ENCODE measurements at regions not wholly inside any gene's neighbourhood (a gene's known extent, or its start where the extent isn't known, plus 50 kb on each side); places are given as distances from the start of the nearest gene placed in this dataset.

DNA sequence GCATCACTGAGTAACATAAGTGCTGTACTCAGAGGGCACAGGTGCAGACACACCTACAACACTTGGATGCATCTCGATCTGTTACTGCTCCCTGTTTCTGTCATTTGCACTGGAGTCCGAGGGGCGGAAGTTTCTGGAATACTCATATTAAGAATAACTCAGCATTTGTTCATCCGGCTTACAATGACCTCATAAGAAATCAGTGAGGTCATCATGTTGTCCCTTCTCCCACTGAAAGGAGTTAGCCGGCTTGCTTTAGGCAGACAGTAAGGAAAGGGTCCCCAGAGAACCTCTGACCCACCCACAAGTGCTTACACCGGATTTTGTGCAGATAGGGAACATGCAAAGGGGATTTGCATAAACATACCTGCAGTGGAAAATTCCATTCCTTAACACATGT is 344.7 kb downstream of the HAPSTR1 start:
- Histone ChIP-seq H3K36me3 (no peaks in the 10 kb centered on the region), H3K4me3 (no peak overlapping the region), H3K4me1 (no peaks in the 10 kb centered on the region), H3K9me3 (no peaks in the 10 kb centered on the region), H3K27ac (no peak overlapping the region), H3K27me3 (no peaks in the 10 kb centered on the region)
- no peak for TF ChIP-seq POLR2A (IDR thresholded peaks at IDR 0.05)
- TF ChIP-seq, protein P1, sequence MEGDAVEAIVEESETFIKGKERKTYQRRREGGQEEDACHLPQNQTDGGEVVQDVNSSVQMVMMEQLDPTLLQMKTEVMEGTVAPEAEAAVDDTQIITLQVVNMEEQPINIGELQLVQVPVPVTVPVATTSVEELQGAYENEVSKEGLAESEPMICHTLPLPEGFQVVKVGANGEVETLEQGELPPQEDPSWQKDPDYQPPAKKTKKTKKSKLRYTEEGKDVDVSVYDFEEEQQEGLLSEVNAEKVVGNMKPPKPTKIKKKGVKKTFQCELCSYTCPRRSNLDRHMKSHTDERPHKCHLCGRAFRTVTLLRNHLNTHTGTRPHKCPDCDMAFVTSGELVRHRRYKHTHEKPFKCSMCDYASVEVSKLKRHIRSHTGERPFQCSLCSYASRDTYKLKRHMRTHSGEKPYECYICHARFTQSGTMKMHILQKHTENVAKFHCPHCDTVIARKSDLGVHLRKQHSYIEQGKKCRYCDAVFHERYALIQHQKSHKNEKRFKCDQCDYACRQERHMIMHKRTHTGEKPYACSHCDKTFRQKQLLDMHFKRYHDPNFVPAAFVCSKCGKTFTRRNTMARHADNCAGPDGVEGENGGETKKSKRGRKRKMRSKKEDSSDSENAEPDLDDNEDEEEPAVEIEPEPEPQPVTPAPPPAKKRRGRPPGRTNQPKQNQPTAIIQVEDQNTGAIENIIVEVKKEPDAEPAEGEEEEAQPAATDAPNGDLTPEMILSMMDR (IDR thresholded peaks at IDR 0.05) = no peak
- DNase-seq = no peak

DNA sequence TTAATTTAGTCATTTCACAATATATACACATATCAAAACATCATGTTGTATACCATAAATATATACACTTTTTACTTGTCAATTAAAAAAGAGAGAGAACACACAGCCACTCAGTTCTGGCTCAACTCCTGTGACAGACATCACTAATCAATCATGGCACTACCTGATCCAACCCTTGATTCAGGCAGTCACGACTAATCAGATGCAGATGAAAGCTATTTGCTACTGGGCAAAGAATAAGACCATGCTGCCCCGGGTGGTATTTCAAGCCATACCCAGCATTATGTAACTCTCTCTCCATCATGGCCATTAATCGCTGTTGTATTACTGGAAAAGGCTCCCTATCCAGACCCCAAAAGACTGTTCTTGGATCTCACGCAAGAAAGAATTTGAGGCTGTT is 345.7 kb downstream of the HAPSTR1 start:
- Histone ChIP-seq H3K9me3 (no peaks in the 10 kb centered on the region), H3K4me3 (no peak overlapping the region), H3K36me3 (no peaks in the 10 kb centered on the region), H3K27me3 (no peaks in the 10 kb centered on the region), H3K27ac (no peak overlapping the region), H3K4me1 (no peaks in the 10 kb centered on the region)
- no peak for TF ChIP-seq POLR2A (IDR thresholded peaks at IDR 0.05)
- DNase-seq = no peak

DNA sequence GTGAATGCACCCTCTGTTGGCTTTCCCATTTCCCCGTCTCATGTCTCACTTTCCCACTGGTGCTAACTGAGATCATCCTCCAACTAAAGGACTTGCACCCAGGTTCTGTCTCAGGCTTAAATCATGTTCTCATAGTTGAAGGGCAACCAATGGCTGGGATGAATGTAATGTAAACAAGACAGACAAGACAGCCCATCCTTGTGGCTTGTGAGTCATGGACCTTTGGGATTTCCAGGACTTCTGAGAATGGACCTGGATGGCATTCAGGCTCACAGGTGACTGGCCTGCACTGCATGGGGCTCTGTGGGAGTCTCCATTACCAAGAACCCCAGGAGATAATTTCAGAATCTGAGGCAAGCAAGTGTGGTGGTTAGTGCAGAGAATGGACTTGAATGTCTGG is 347.5 kb downstream of the HAPSTR1 start:
- no peak for DNase-seq
- Histone ChIP-seq H3K4me1 (no peaks in the 10 kb centered on the region), H3K27me3 (no peaks in the 10 kb centered on the region), H3K4me3 (no peak overlapping the region), H3K9me3 (no peaks in the 10 kb centered on the region), H3K27ac (no peak overlapping the region), H3K36me3 (no peaks in the 10 kb centered on the region)
- TF ChIP-seq POLR2A (IDR thresholded peaks at IDR 0.05) = no peak
- TF ChIP-seq, protein P1 (IDR thresholded peaks at IDR 0.05) = no peak

DNA sequence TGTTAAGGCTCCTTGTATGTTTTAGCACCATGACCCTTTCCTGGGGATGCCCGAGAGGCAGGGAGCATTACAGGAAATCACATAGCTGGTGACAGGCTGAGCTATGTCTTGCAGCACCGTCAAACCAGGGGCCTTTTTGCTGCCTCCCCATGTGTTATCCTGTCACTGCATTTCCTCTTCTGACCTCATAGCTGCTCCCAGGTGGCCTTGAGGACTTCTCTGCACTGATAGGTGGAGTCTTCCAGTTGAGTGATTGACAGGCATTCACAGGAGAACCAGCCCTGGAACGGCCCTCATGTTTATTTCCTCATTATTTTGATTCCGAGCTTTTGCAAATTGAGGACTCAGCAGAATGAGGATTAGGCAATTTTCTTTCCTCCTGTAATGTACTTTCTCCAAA is 349.6 kb downstream of the HAPSTR1 start:
- TF ChIP-seq POLR2A (IDR thresholded peaks at IDR 0.05) = no peak
- TF ChIP-seq, protein P1 (IDR thresholded peaks at IDR 0.05) = no peak
- H3K4me1 ChIP-seq = no peaks in the 10 kb centered on the region
- no peaks in the 10 kb centered on the region for H3K36me3 ChIP-seq
- no peaks in the 10 kb centered on the region for H3K27me3 ChIP-seq
- H3K9me3 ChIP-seq = no peaks in the 10 kb centered on the region
- no peak overlapping the region for H3K27ac ChIP-seq
- no peak for DNase-seq
- no peak overlapping the region for H3K4me3 ChIP-seq

DNA sequence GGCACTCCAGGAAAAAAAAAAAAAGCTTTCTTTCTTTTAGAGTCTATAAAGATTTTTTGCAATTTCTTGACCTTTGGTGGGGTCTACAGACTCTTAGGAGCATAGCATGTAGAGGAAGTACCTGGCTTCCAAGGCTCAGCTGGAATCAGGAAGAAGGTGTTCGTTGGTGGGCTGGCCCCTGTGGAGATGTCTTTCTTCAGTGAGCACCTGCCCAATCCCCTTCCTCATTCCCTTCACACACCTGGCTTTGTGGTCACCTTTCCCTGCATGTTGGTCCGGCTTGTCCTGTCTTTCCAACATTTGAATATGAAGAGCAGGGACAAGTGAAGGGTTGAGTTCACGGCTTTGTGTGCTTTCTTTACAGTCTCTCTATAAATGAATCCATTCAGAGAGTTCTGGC is 352.4 kb downstream of the HAPSTR1 start:
- Histone ChIP-seq H3K9me3 (no peaks in the 10 kb centered on the region), H3K4me3 (no peak overlapping the region), H3K36me3 (no peaks in the 10 kb centered on the region), H3K4me1 (no peaks in the 10 kb centered on the region), H3K27ac (no peak overlapping the region), H3K27me3 (no peaks in the 10 kb centered on the region)
- no peak for DNase-seq
- TF ChIP-seq, protein P1 (IDR thresholded peaks at IDR 0.05) = no peak
- no peak for TF ChIP-seq POLR2A (IDR thresholded peaks at IDR 0.05)

DNA sequence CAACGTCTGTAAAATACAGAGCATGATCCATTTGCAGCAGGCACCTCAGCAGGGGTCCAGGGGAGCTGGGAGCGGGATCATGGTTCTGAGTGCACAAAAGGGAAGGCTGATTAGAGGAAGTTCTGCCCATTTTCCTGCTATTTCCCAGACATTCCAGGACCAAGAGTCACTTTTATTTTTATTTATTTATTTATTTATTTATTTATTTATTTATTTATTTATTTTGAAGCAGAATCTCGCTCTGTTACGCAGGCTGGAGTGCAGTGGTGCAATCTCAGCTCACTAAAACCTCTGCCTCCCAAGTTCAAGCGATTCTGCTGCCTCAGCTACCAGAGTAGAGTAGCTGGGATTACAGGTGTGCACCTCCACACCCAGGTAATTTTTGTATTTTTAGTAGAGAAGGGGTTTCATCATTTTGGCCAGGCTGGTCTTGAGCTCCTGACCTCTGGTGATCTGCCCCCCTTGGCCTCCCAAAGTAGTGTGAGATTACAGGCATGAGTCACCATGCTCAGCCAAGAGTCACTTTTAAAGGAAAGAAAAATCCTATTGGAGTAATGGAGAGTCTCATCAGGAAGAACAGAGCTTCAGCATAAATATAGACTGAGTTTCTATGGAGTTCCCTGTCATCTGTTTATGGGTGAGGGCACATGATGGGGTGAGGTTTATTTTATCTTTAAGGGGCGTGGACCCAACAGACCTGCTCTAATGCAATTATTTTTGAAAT is 355.2 kb downstream of the HAPSTR1 start:
- no peaks in the 10 kb centered on the region for H3K27me3 ChIP-seq
- DNase-seq = no peak
- TF ChIP-seq, protein P1 (IDR thresholded peaks at IDR 0.05) = no peak
- no peak for TF ChIP-seq POLR2A (IDR thresholded peaks at IDR 0.05)
- no peaks in the 10 kb centered on the region for H3K36me3 ChIP-seq
- H3K9me3 ChIP-seq = no peaks in the 10 kb centered on the region
- H3K4me3 ChIP-seq = no peak overlapping the region
- no peaks in the 10 kb centered on the region for H3K4me1 ChIP-seq
- no peak overlapping the region for H3K27ac ChIP-seq
